Activated CD8-positive, alpha-beta memory T cell treated with anti-CD3 and anti-CD28 coated beads, Interleukin-2, amount 10 ng/mL, durations not matched to agents 7 days and 5 days (primary cell): ENCODE measurements at regions not wholly inside any gene's neighbourhood (a gene's known extent, or its start where the extent isn't known, plus 50 kb on each side); places are given as distances from the start of the nearest gene placed in this dataset.

Experiments
- ATAC-seq: fragments of 150-1000 bp; cut with Tn5 transposase; one replicate; pipeline ENCODE4 v1.10.0; 2021; ENCODE audit warnings: moderate library complexity
- CTCF ChIA-PET: fragments of 350-600 bp; sonication (Branson Sonifier 250); formaldehyde crosslinking; loops from one replicate; lab custom pipeline; 2021; ENCODE audit warnings: antibody characterized with exemption; lab: Charles Lee
- DNase-seq: peaks from one replicate; pipeline ENCODE4 v3.0.0-alpha.2; 2020
- H3K27ac Mint-ChIP-seq: one replicate; pipeline ENCODE4 v1.8.0; 2021; ENCODE audit warnings: mild to moderate bottlenecking, mixed read lengths
- H3K27me3 Mint-ChIP-seq: one replicate; pipeline ENCODE4 v1.8.0; 2021; ENCODE audit warnings: mixed read lengths
- H3K36me3 Mint-ChIP-seq: one replicate; pipeline ENCODE4 v1.8.0; 2021; ENCODE audit warnings: mild to moderate bottlenecking, mixed read lengths
- H3K4me1 Mint-ChIP-seq: one replicate; pipeline ENCODE4 v1.8.0; 2021; ENCODE audit warnings: mixed read lengths
- H3K4me3 Mint-ChIP-seq: one replicate; pipeline ENCODE4 v1.8.0; 2021; ENCODE audit warnings: mild to moderate bottlenecking, moderate library complexity, mixed read lengths
- H3K9me3 Mint-ChIP-seq: one replicate; pipeline ENCODE4 v1.8.0; 2022; ENCODE audit warnings: low read depth, mixed read lengths

DNA sequence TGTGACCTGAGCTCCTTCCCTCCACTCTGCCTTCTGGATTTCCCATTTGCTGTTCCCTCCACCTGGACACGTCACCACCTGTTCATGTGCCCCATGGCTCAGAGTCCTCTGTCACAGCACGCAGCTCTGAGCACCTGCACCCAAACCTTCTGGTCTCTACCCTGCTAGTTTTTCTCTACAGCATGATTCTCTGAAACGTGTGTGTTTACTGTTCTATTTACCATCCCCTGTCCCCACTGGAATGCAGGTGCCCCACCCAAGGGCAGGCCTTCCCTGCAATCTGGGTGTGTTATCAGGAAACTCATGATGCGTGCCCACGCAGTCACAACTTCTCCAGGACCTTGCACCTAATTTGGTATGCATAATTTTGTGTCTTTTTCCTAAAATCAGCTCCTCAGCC lies 284.4 kb upstream of the IGFBP3 start:
- no peaks in the 10 kb centered on the region for H3K4me1 Mint-ChIP-seq
- no peak for ATAC-seq
- CTCF ChIA-PET, result no interaction called here

DNA sequence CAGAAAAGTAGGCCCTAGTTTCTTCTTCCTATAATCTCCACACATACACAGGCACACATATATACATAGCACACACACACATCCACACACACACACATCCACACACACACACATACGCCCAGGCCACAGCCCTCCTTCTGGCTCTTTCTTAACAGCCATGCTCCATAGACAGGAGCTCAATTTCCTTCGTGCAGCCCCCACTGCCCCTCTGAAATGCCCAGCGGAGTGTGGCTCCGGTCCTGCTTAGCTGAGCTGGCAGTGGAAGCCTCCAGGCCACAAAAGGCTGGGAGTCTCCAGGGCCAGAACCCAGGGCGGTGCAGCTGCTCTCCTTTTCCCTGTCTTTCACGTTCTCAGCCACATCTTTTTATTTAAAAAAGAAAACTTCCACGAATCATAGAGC lies 282.9 kb upstream of the IGFBP3 start:
- no peak for ATAC-seq
- Mint-ChIP-seq H3K4me1 (no peaks in the 10 kb centered on the region), H3K4me3 (no peak overlapping the region), H3K36me3 (no peaks in the 10 kb centered on the region), H3K27ac (no peak overlapping the region), H3K27me3 (no peaks in the 10 kb centered on the region), H3K9me3 (no peaks in the 10 kb centered on the region)
- CTCF ChIA-PET, result no interaction called here
- DNase-seq, result no peak

More for the DNA sequence above, 284.4 kb upstream of the IGFBP3 start:
- Mint-ChIP-seq H3K9me3 (no peaks in the 10 kb centered on the region), H3K36me3 (no peaks in the 10 kb centered on the region), H3K4me3 (no peak overlapping the region), H3K27ac (no peak overlapping the region), H3K27me3 (no peaks in the 10 kb centered on the region)
- DNase-seq, result no peak

- DNase-seq, result no peak
- Mint-ChIP-seq H3K36me3 (no peaks in the 10 kb centered on the region), H3K27ac (no peak overlapping the region), H3K27me3 (no peaks in the 10 kb centered on the region), H3K9me3 (no peaks in the 10 kb centered on the region), H3K4me1 (no peaks in the 10 kb centered on the region), H3K4me3 (no peak overlapping the region)
- CTCF ChIA-PET, result interaction anchor here (1.0 kb wide), 1 partner anchor 9 kb away, joined by 3 read pairs; no protein-coding TSS in a partner anchor
- no peak for ATAC-seq
These were observed 281.3 kb upstream of the IGFBP3 start for GRCh38 chr7:46202379-46202778.

- Mint-ChIP-seq H3K27ac (no peak overlapping the region), H3K27me3 (no peaks in the 10 kb centered on the region), H3K4me1 (no peaks in the 10 kb centered on the region), H3K9me3 (no peaks in the 10 kb centered on the region), H3K4me3 (no peak overlapping the region), H3K36me3 (no peaks in the 10 kb centered on the region)
- ATAC-seq (no peak), DNase-seq (no peak)
- CTCF ChIA-PET, result interaction anchor here (1.0 kb wide), 1 partner anchor 9 kb away, joined by 3 read pairs; no protein-coding TSS in a partner anchor
These were observed 280.9 kb upstream of the IGFBP3 start for GRCh38 chr7:46201961-46202360.

DNA sequence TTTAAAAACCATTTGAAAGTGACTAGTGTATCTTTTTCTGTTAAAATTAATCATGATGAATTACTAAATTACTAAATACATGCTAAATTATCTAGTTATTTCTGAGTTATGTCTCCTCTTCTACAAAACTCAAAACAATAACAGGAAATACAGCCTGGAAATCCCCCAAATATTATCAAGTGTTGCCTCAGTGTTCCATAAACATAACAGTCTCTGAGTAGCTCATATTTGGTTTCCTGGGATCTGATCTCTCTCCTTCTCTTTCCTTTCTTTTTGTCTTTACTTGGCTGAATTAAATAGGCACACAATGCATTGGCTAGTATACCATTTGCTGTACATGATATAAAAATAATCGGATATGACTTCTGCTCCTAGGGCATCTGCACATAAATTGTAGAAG lies 277.6 kb upstream of the IGFBP3 start:
- no peaks in the 10 kb centered on the region for H3K9me3 Mint-ChIP-seq
- no peak overlapping the region for H3K27ac Mint-ChIP-seq
- CTCF ChIA-PET, result no interaction called here
- H3K4me1 Mint-ChIP-seq, result no peaks in the 10 kb centered on the region
- no peak for DNase-seq
- no peaks in the 10 kb centered on the region for H3K27me3 Mint-ChIP-seq
- H3K36me3 Mint-ChIP-seq, result no peaks in the 10 kb centered on the region
- no peak overlapping the region for H3K4me3 Mint-ChIP-seq
- no peak for ATAC-seq

DNA sequence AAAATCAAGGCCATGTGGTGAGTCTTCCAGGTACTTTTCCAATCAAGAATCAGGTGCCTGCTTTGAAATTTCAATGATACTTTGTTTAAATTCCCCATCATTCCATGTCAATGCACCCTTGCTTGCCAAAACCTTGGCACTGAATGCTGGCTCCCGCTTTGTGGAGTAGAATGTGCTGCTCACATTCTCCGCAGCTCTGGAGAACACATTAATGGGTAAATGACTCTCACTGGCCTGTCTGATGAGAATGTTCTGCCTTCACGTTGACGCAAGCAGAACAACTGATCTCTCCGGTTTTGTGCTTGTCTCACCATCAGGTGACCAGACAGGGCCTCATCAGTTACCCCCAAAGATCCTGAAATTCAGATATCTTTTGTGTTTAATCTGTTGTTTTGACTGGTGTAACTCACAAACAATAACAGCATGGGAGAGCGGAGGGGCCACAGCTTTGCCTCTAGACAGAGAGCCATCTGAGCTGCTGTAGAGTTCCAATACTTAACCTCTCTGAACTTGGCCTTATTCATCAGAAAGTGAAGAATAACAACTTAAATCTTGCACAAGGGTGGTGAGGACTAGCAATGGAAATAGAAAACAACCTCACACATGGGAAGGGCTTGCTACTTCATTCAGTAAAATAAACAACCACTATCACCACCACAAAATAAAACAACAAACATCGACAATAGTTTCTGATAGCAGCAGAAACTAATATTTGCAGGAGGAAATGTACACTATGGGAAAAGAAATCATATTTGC lies 276.9 kb upstream of the IGFBP3 start:
- Mint-ChIP-seq H3K27ac (no peak overlapping the region), H3K4me1 (no peaks in the 10 kb centered on the region), H3K4me3 (no peak overlapping the region), H3K36me3 (no peaks in the 10 kb centered on the region), H3K9me3 (no peaks in the 10 kb centered on the region), H3K27me3 (no peaks in the 10 kb centered on the region)
- DNase-seq (no peak), ATAC-seq (no peak)
- CTCF ChIA-PET, result no interaction called here

DNA sequence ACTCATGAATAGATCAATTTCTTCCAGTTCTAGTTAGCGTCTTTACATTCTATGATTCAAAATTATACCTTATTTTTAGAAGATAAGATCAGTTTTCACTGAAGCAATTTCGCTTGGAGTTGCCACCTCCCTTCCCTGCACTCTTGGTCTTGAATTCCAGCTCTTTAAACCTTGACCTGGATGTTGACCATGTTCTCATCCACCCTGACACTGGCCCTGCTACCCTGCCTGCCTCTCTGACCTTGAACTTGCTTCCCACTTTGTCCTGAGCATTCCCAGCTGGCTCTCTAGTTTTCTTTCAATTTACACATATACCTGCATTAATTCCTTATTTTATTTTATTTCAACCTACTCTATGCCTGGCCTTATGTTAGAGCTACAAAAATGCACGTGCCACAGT lies 274.9 kb upstream of the IGFBP3 start:
- DNase-seq (no peak), ATAC-seq (no peak)
- Mint-ChIP-seq H3K27ac (no peak overlapping the region), H3K4me3 (no peak overlapping the region), H3K4me1 (no peaks in the 10 kb centered on the region), H3K36me3 (no peaks in the 10 kb centered on the region), H3K27me3 (no peaks in the 10 kb centered on the region), H3K9me3 (no peaks in the 10 kb centered on the region)
- CTCF ChIA-PET, result no interaction called here

DNA sequence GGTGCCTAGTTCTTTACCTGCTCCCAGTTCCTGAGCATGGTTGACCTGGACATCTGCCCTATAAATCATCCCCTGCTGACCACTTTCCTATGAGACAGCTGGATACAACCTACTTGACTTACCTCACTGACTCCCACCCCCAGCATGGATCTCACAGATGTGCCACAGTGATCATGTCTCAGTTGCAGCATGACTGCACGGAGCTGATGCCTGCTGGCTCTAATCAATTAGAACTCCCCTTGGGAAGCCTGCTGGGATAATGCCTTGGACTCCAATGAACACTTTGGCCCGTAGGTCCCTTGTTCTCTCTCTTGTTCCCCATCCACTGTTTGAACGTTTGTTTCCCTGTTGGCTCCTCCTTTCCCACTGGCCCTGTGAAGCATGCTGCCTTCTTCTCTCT lies 271.2 kb upstream of the IGFBP3 start:
- CTCF ChIA-PET, result no interaction called here
- Mint-ChIP-seq H3K36me3 (no peaks in the 10 kb centered on the region), H3K27me3 (no peaks in the 10 kb centered on the region), H3K4me3 (no peak overlapping the region), H3K27ac (no peak overlapping the region), H3K4me1 (no peaks in the 10 kb centered on the region), H3K9me3 (no peaks in the 10 kb centered on the region)
- DNase-seq (no peak), ATAC-seq (no peak)

DNA sequence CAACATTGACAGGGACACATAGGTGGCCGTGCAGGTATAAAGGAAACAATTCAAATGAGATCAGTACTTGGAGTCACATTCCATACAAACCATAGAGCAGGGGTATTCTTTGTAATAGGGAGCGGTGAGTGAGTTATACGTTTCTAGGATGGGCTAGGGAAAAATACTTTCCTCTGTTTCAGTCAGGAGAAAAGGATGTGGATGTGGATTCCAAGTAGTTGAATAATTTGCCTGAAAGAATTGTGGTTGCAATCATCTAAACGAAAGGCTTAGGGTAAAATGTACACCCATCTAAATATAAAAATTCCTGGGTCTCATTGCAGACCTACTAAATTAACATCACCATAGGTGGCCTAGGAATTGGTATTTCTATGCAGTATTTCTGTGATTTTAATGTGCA lies 270.7 kb upstream of the IGFBP3 start:
- CTCF ChIA-PET, result no interaction called here
- Mint-ChIP-seq H3K9me3 (no peaks in the 10 kb centered on the region), H3K36me3 (no peaks in the 10 kb centered on the region), H3K4me1 (no peaks in the 10 kb centered on the region), H3K27ac (no peak overlapping the region), H3K27me3 (no peaks in the 10 kb centered on the region), H3K4me3 (no peak overlapping the region)
- no peak for DNase-seq
- ATAC-seq, result no peak

DNA sequence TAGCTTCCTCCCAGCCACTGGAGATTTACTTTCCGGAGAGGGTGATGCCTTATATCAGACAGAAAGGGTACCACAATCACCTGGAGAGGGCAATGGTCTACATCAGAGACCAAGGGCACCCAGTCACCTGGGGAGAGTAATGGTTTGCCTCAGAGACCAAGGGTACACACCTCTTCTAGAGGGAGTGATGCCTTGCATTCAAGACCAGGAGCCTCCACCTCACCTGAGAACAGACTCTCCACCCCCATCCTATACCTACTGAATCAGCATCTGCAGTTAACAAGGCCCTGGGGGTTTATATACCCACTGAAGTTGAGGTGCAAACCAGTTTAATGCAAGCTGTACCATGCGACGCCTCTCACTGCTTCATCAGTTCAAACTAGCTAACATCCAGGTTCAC lies 270.2 kb upstream of the IGFBP3 start:
- DNase-seq, result no peak
- no peaks in the 10 kb centered on the region for H3K36me3 Mint-ChIP-seq
- H3K4me3 Mint-ChIP-seq, result no peak overlapping the region
- no peak for ATAC-seq
- H3K9me3 Mint-ChIP-seq, result no peaks in the 10 kb centered on the region
- no peak overlapping the region for H3K27ac Mint-ChIP-seq
- CTCF ChIA-PET, result no interaction called here
- no peaks in the 10 kb centered on the region for H3K27me3 Mint-ChIP-seq
- no peaks in the 10 kb centered on the region for H3K4me1 Mint-ChIP-seq

DNA sequence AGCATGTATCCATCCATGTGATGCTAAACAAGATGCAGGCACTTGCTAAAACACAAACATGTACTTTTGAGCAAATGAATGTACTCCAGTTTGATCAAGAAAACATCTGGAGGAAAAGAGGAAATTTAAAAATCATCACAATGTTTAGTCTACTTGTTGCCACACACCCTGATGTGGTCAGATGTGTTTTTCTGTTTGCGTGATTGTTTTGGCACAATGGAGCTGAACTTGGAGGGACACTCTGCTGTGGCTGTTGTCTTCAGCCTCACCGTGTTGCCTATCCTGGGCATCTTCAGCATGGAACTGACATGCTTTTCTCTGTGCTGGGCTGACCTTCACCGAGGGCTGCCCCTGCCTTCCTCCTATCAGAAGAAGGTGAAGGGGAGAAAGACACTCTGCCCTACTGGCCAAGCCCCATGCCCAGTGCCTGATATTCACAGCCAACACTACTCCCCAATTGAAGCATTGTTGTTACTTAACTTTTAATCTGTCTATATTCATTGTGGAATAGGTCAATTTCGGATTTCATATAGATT lies 268.3 kb upstream of the IGFBP3 start:
- no peaks in the 10 kb centered on the region for H3K9me3 Mint-ChIP-seq

DNA sequence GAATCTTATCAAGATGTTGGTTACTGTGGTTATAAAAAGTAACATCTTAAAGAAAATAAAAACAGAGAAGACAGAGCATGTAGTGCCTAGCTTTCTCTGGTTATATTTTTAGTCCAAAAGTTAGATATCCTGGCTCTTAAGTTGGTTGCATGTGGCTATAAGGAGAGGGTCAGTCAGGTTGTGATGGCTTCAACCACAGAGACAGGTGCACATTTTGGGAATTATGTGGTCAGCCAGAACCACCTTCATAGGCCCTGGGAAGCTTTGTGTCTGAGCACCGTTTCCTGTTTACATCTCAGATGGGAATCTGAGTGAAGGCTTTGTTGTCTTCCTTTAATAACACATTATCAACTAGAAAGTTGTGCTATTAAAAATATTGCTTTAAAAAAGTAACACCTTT lies 265.1 kb upstream of the IGFBP3 start:
- CTCF ChIA-PET, result no interaction called here
- no peaks in the 10 kb centered on the region for H3K27me3 Mint-ChIP-seq
- H3K4me1 Mint-ChIP-seq, result no peaks in the 10 kb centered on the region
- no peak overlapping the region for H3K27ac Mint-ChIP-seq
- no peak overlapping the region for H3K4me3 Mint-ChIP-seq
- DNase-seq, result no peak
- H3K9me3 Mint-ChIP-seq, result no peaks in the 10 kb centered on the region
- no peak for ATAC-seq
- no peaks in the 10 kb centered on the region for H3K36me3 Mint-ChIP-seq

More for the DNA sequence above, 268.3 kb upstream of the IGFBP3 start:
- Mint-ChIP-seq H3K36me3 (no peaks in the 10 kb centered on the region), H3K4me1 (no peaks in the 10 kb centered on the region), H3K4me3 (no peak overlapping the region), H3K27me3 (no peaks in the 10 kb centered on the region), H3K27ac (no peak overlapping the region)
- CTCF ChIA-PET, result interaction anchor here (0.7 kb wide), 1 partner anchor 395 kb away, joined by 3 read pairs; no protein-coding TSS in a partner anchor
- DNase-seq (no peak), ATAC-seq (no peak)

DNA sequence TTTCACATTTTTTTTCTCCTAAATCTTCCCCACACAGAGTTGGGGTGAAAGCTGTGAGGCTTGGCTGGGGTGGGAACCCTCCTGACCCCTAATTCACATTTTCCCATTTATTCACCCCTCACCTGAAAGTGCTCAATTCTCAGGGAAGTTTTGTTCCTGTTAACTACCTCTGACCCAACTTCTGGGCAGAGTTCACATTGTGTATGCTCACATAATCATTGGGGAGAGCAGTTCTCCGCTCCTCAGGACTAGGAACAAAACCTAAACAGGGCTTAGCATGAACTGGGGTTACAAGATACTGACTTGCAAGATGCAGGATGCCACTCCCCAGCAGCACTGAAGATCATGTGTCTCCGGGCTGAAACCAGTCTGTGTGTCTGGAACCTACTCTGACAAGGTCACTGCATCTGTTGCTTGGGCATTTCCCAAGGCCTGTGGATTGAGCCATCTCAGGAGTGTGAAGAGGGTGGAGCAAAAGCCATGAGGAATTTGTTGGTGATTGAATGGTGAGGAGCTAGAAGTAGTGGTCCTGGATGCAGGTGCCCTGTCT lies 258.1 kb upstream of the IGFBP3 start:
- H3K27me3 Mint-ChIP-seq, result no peaks in the 10 kb centered on the region
- no peak overlapping the region for H3K4me3 Mint-ChIP-seq
- no peaks in the 10 kb centered on the region for H3K36me3 Mint-ChIP-seq
- ATAC-seq (no peak), DNase-seq (no peak)
- no peaks in the 10 kb centered on the region for H3K9me3 Mint-ChIP-seq
- CTCF ChIA-PET, result no interaction called here
- no peaks in the 10 kb centered on the region for H3K4me1 Mint-ChIP-seq
- H3K27ac Mint-ChIP-seq, result no peak overlapping the region

DNA sequence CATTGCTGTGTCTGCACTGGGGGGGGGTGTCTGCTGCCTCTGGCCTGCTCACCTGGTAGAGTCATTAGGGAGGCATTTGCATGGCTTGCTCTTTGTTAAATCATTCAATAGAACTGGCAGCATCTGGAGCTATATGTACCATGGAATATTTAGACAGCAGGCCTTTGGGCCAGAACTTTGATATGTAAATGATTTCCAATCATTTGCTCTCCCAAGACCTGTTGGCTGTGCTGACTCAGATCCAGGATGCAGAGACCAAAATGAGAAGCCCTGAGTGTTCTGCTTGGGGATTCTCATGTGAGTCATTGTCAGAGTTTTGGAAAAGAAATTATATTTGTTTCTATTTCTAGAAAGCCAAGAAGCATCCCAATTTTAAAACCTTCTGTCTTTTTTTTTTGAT lies 257.6 kb upstream of the IGFBP3 start:
- Mint-ChIP-seq H3K36me3 (no peaks in the 10 kb centered on the region), H3K27me3 (no peaks in the 10 kb centered on the region), H3K4me1 (no peaks in the 10 kb centered on the region), H3K27ac (no peak overlapping the region), H3K9me3 (no peaks in the 10 kb centered on the region), H3K4me3 (no peak overlapping the region)
- CTCF ChIA-PET, result no interaction called here
- ATAC-seq, result no peak
- no peak for DNase-seq
